IMR-90 (cell line): ENCODE measurements at regions not wholly inside any gene's neighbourhood (a gene's known extent, or its start where the extent isn't known, plus 50 kb on each side); places are given as distances from the start of the nearest gene placed in this dataset.

Experiments
- ATAC-seq: fragments of 200-7000 bp; cut with Tn5 transposase; 2 replicates; pipeline ENCODE4 v1.9.1; 2020; ENCODE audit warnings: low read depth, mild to moderate bottlenecking, moderate library complexity
- BruUV-seq: library from RNA; stranded (reverse); fragments of 400-500 nt; replicated peaks from 2 replicates; lab custom pipeline; 2021; lab: Mats Ljungman, UMichigan
- CTCF ChIA-PET: fragments of 300-600 bp; formaldehyde crosslinking; extraction: SDS; loops from one replicate; lab custom pipeline; 2021; ENCODE audit warnings: antibody characterized with exemption; lab: Yijun Ruan, JAX
- POLR2A ChIA-PET: fragments of 300-600 bp; sonication (Branson Sonifier 250); formaldehyde crosslinking; loops from one replicate; lab custom pipeline; 2022; ENCODE audit warnings: antibody characterized with exemption; ENCODE audit not compliant: unreplicated experiment; lab: Charles Lee
- DNase-seq: peaks from one replicate; pipeline ENCODE4 v3.0.0; 2013
- H2AFZ ChIP-seq: replicated peaks from 2 replicates; pipeline ENCODE3; 2013; ENCODE audit warnings: low read length, mild to moderate bottlenecking; ENCODE audit not compliant: poor library complexity
- H2AK5ac ChIP-seq: 2 replicates; pipeline ENCODE4 v1.6.1; 2013; ENCODE audit warnings: low read depth, low read length, inconsistent platforms
- H2AK9ac ChIP-seq: replicated peaks from 2 replicates; pipeline ENCODE3; 2013; ENCODE audit warnings: mild to moderate bottlenecking, low read depth, low read length, moderate library complexity; ENCODE audit not compliant: poor library complexity
- H2BK120ac ChIP-seq: 2 replicates; pipeline ENCODE4 v1.6.1; 2013; ENCODE audit warnings: low read depth, low read length, inconsistent platforms
- H2BK15ac ChIP-seq: 3 replicates; pipeline ENCODE4 v1.6.1; 2013; ENCODE audit warnings: low read depth, low read length, inconsistent platforms
- H2BK20ac ChIP-seq: 2 replicates; pipeline ENCODE4 v1.6.1; 2013; ENCODE audit warnings: low read depth, mild to moderate bottlenecking, inconsistent platforms, low read length, moderate library complexity
- H2BK5ac ChIP-seq: 2 replicates; pipeline ENCODE4 v1.6.1; 2013; ENCODE audit warnings: mild to moderate bottlenecking, low read depth, low read length, inconsistent platforms; ENCODE audit not compliant: poor library complexity, severe bottlenecking
- H3K14ac ChIP-seq: replicated peaks from 2 replicates; pipeline ENCODE4 v1.6.1; 2013; ENCODE audit warnings: low read depth, low read length, inconsistent platforms
- H3K18ac ChIP-seq: 2 replicates; pipeline ENCODE4 v1.6.1; 2013; ENCODE audit warnings: low read depth, low read length, control low read depth
- H3K23ac ChIP-seq: 2 replicates; pipeline ENCODE4 v1.6.1; 2013; ENCODE audit warnings: low read depth, low read length, inconsistent platforms
- H3K27ac ChIP-seq: 2 replicates; pipeline ENCODE4 v1.5.1; 2013; ENCODE audit warnings: mild to moderate bottlenecking, control low read depth, low read length; ENCODE audit not compliant: insufficient read depth
- H3K27me3 ChIP-seq: 2 replicates; pipeline ENCODE4 v1.6.1; 2013; ENCODE audit warnings: low read length; ENCODE audit not compliant: control insufficient read depth, insufficient read depth
- H3K36me3 ChIP-seq: 2 replicates; pipeline ENCODE4 v1.6.1; 2013; ENCODE audit warnings: low read length, mixed read lengths; ENCODE audit not compliant: control insufficient read depth, insufficient read depth
- H3K4ac ChIP-seq: 2 replicates; pipeline ENCODE4 v1.6.1; 2013; ENCODE audit warnings: low read depth, low read length, inconsistent platforms
- H3K4me1 ChIP-seq: 2 replicates; pipeline ENCODE4 v1.6.1; 2013; ENCODE audit warnings: low read length, mixed read lengths; ENCODE audit not compliant: control insufficient read depth, insufficient read depth
- H3K4me2 ChIP-seq: 2 replicates; pipeline ENCODE4 v1.6.1; 2013; ENCODE audit warnings: low read depth, mild to moderate bottlenecking, control low read depth, low read length, moderate library complexity
- H3K4me3 ChIP-seq: 2 replicates; pipeline ENCODE4 v1.5.1; 2013; ENCODE audit warnings: low read depth, mild to moderate bottlenecking, control low read depth, low read length, moderate library complexity; ENCODE audit not compliant: insufficient read depth
- H3K56ac ChIP-seq: 2 replicates; pipeline ENCODE4 v1.6.1; 2013; ENCODE audit warnings: low read length, inconsistent platforms; ENCODE audit not compliant: insufficient read depth; ENCODE audit errors: extremely low read depth
- H3K79me1 ChIP-seq, 2 experiments: 2 replicates each; pipeline ENCODE4 v1.6.1; 2013; ENCODE audit warnings: low read length in 2 of 2, inconsistent platforms in 1 of 2, low read depth in 1 of 2
- H3K9ac ChIP-seq: 2 replicates; pipeline ENCODE4 v1.6.1; 2013; ENCODE audit warnings: low read depth, low read length, control low read depth
- H3K9me1 ChIP-seq: 2 replicates; pipeline ENCODE4 v1.6.1; 2013; ENCODE audit warnings: low read length, inconsistent platforms; ENCODE audit not compliant: insufficient read depth
- H3K9me3 ChIP-seq: 2 replicates; pipeline ENCODE4 v1.6.1; 2013; ENCODE audit warnings: low read length; ENCODE audit not compliant: control insufficient read depth, insufficient read depth
- H4K20me1 ChIP-seq: 2 replicates; pipeline ENCODE4 v1.6.1; 2013; ENCODE audit warnings: low read length, inconsistent platforms; ENCODE audit not compliant: insufficient read depth
- H4K5ac ChIP-seq: 2 replicates; pipeline ENCODE4 v1.6.1; 2013; ENCODE audit warnings: mild to moderate bottlenecking, low read depth, low read length, control low read depth
- H4K8ac ChIP-seq, 2 experiments: 2 replicates each; pipeline ENCODE4 v1.6.1; 2013; ENCODE audit warnings: low read depth in 2 of 2, low read length in 2 of 2, control low read depth in 1 of 2, inconsistent platforms in 1 of 2
- H4K91ac ChIP-seq: 2 replicates; pipeline ENCODE4 v1.6.1; 2013; ENCODE audit warnings: low read depth, low read length, inconsistent platforms; ENCODE audit not compliant: insufficient read depth
- CEBPB ChIP-seq: IDR thresholded peaks from 2 replicates; pipeline ENCODE4 v1.6.1; 2012; ENCODE audit warnings: low read depth, low read length, improper control_type of control experiment
- FOS ChIP-seq: fragments of 150-350 bp; IDR thresholded peaks from 2 replicates; pipeline ENCODE4 v1.6.1; 2016; ENCODE audit warnings: low read depth, low read length
- MAFK ChIP-seq: IDR thresholded peaks from 2 replicates; pipeline ENCODE4 v1.6.1; 2012; ENCODE audit warnings: low read depth, low read length, improper control_type of control experiment
- MXI1 ChIP-seq: IDR thresholded peaks from 2 replicates; pipeline ENCODE4 v1.6.1; 2012; ENCODE audit warnings: low read depth, mild to moderate bottlenecking, low read length, moderate library complexity, borderline replicate concordance
- NFE2L2 ChIP-seq: fragments of 150-350 bp; IDR thresholded peaks from 2 replicates; pipeline ENCODE4 v1.6.1; 2016; ENCODE audit warnings: low read depth, mild to moderate bottlenecking, low read length
- WGBS, 2 experiments: methylation state at CpG; one replicate each; pipeline versions ENCODE4 v1.1.5 to v1.1.7; 2013; ENCODE audit warnings: missing lambda C conversion rate in 2 of 2; ENCODE audit not compliant: insufficient read length in 1 of 2; ENCODE audit errors: extremely low coverage in 2 of 2; 5-methylcytosine and 5-hydroxymethylcytosine counted together
- dilution Hi-C: fragments of 300-500 bp; cut with HindIII; formaldehyde crosslinking; loops from one replicate; pipeline ENCODE4 v1.14.3; 2018; ENCODE audit warnings: low sequenced_read_pairs; ENCODE audit not compliant: unreplicated experiment
- in situ Hi-C: fragments of 300-500 bp; cut with MboI; formaldehyde crosslinking; loops from 3 replicates; pipeline ENCODE4 v1.14.3; 2019; ENCODE audit warnings: low sequenced_read_pairs, inconsistent platforms, mixed read lengths
- intact Hi-C: fragments of 100-400 bp; cut with micrococcal nuclease; formaldehyde crosslinking; loops from 2 replicates; pipeline ENCODE4 v1.10.0; 2022
- TF ChIP-seq, protein P1 (sequence below): fragments of 150-350 bp; IDR thresholded peaks from 2 replicates; pipeline ENCODE4 v1.6.1; 2017; ENCODE audit warnings: mild to moderate bottlenecking, antibody characterized with exemption, low read length, low read depth

DNA sequence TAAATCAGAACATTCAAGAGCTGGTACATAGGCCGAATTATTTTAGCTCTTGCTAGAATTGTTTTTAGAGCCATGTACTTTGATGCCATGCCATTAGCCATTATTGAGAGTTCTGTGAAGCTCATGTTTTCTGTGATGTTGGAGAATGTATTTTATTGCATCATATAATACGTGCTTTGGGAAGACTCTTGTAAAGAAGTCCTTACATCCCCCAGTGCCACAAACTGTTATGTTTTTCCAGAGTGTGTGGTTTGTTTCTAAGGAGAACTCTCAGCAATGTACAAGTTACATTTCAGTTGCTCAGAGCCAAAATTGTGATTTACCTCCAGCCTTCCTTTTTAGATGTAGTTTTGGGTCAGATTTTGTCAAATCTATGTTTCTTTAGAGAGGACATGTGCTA lies 148.6 kb downstream of the HAUS1 start:
- H3K14ac ChIP-seq = peak overlapping the region; percentile 64
- peaks cover 35 to 45% of the 10 kb centered on the region in 2 experiments for H3K79me1 ChIP-seq
- ChIA-PET CTCF (interaction anchor here (0.6 kb wide), 1 partner anchor 67 kb away, joined by 3 read pairs; no protein-coding TSS in a partner anchor), POLR2A (no interaction called here)
- no peak overlapping the region for H3K56ac ChIP-seq
- no peak for DNase-seq
- H2AFZ ChIP-seq = no peak overlapping the region
- no peak for ATAC-seq
- in situ Hi-C loops (no loop called here), intact Hi-C loops (loop anchor here (5.0 kb wide), 1 partner anchor 75 kb away; no protein-coding TSS in a partner anchor), dilution Hi-C loops (no loop called here)
- TF ChIP-seq CEBPB = peak; percentile 65
- no peak for TF ChIP-seq MAFK
- no peak for TF ChIP-seq FOS
- TF ChIP-seq NFE2L2 = no peak
- TF ChIP-seq MXI1 = no peak
- TF ChIP-seq, protein P1, sequence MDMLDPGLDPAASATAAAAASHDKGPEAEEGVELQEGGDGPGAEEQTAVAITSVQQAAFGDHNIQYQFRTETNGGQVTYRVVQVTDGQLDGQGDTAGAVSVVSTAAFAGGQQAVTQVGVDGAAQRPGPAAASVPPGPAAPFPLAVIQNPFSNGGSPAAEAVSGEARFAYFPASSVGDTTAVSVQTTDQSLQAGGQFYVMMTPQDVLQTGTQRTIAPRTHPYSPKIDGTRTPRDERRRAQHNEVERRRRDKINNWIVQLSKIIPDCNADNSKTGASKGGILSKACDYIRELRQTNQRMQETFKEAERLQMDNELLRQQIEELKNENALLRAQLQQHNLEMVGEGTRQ = no peak
- H4K5ac ChIP-seq = no peak overlapping the region
- no peak overlapping the region for H2AK9ac ChIP-seq
- no peak overlapping the region for H3K4me2 ChIP-seq
- no peak overlapping the region for H3K27ac ChIP-seq
- H3K36me3 ChIP-seq = peaks cover 1% of the 10 kb centered on the region; the same call in 1 of the 2 replicates
- no CpG with 5 or more reads among the region's 2 CpGs for WGBS, 2 experiments
- no peak overlapping the region for H3K9ac ChIP-seq
- peak overlapping the region; percentile 59 for H2BK5ac ChIP-seq
- H3K9me3 ChIP-seq = no peaks in the 10 kb centered on the region
- H3K23ac ChIP-seq = peak overlapping the region; percentile 73; the same call in 1 of the 2 replicates
- H2BK20ac ChIP-seq = no peak overlapping the region
- no peak overlapping the region for H2BK120ac ChIP-seq
- H3K4ac ChIP-seq = peak overlapping the region; percentile 15; the same call in 1 of the 2 replicates
- H3K4me1 ChIP-seq = peaks cover 8% of the 10 kb centered on the region
- H2BK15ac ChIP-seq = no peak overlapping the region; the same call in 2 of the 3 replicates
- H4K8ac ChIP-seq = no peak overlapping the region
- H3K18ac ChIP-seq = no peak overlapping the region
- no peaks in the 10 kb centered on the region for H4K20me1 ChIP-seq
- peaks cover 6% of the 10 kb centered on the region; the same call in 1 of the 2 replicates for H3K9me1 ChIP-seq
- H4K91ac ChIP-seq = peak overlapping the region; percentile 25; the same call in 1 of the 2 replicates
- BruUV-seq = no TSS peak
- H3K4me3 ChIP-seq = no peak overlapping the region
- H2AK5ac ChIP-seq = no peak overlapping the region
- no peaks in the 10 kb centered on the region for H3K27me3 ChIP-seq
